Neural progenitor cell (in vitro differentiated cells): ENCODE measurements at regions not wholly inside any gene's neighbourhood (a gene's known extent, or its start where the extent isn't known, plus 50 kb on each side); places are given as distances from the start of the nearest gene placed in this dataset.

Experiments used
- DNase-seq: peaks from one replicate; pipeline ENCODE4 v3.0.0-alpha.2; 2016; ENCODE audit warnings: low spot score
- H2AFZ ChIP-seq: fragments of 200-600 bp; sonication (generic); replicated peaks from 2 replicates; pipeline ENCODE4 v1.6.1; 2016; ENCODE audit warnings: antibody characterized with exemption
- H3F3A ChIP-seq: fragments of 200-600 bp; sonication (generic); 2 replicates; pipeline ENCODE4 v1.6.1; 2016; ENCODE audit warnings: antibody characterized with exemption, low read depth
- H3K27ac ChIP-seq: fragments of 200-600 bp; sonication (generic); 2 replicates; pipeline ENCODE4 v1.5.1; 2016; ENCODE audit warnings: mild to moderate bottlenecking
- H3K27me3 ChIP-seq: fragments of 200-600 bp; sonication (generic); 2 replicates; pipeline ENCODE4 v1.6.1; 2016; ENCODE audit warnings: mild to moderate bottlenecking, moderate library complexity
- H3K36me3 ChIP-seq: fragments of 200-600 bp; sonication (generic); 2 replicates; pipeline ENCODE4 v1.5.1; 2016
- H3K4me1 ChIP-seq: fragments of 200-600 bp; sonication (generic); 2 replicates; pipeline ENCODE4 v1.6.1; 2016; ENCODE audit warnings: mixed run types
- H3K4me2 ChIP-seq: fragments of 200-600 bp; sonication (generic); 2 replicates; pipeline ENCODE4 v1.6.1; 2016
- H3K4me3 ChIP-seq: fragments of 200-600 bp; sonication (generic); 2 replicates; pipeline ENCODE4 v1.5.1; 2016
- H3K79me2 ChIP-seq: fragments of 200-600 bp; sonication (generic); 2 replicates; pipeline ENCODE4 v1.6.1; 2016; ENCODE audit warnings: low read depth
- H3K9ac ChIP-seq: fragments of 200-600 bp; sonication (generic); 2 replicates; pipeline ENCODE4 v1.6.1; 2016
- H3K9me3 ChIP-seq: fragments of 200-600 bp; sonication (generic); 2 replicates; pipeline ENCODE4 v1.5.1; 2016; ENCODE audit warnings: low read depth
- H4K20me1 ChIP-seq: fragments of 200-600 bp; sonication (generic); 2 replicates; pipeline ENCODE4 v1.6.1; 2016; ENCODE audit warnings: low read depth
- H3K27ac Mint-ChIP-seq: 3 replicates; pipeline ENCODE4 v1.8.0; 2021; ENCODE audit warnings: mixed read lengths
- H3K27me3 Mint-ChIP-seq: 2 replicates; pipeline ENCODE4 v1.8.0; 2022; ENCODE audit warnings: low read depth, mild to moderate bottlenecking, inconsistent platforms, moderate library complexity, mixed read lengths; ENCODE audit not compliant: insufficient read depth
- H3K36me3 Mint-ChIP-seq: 3 replicates; pipeline ENCODE4 v1.8.0; 2021; ENCODE audit warnings: mixed read lengths
- H3K4me1 Mint-ChIP-seq: 3 replicates; pipeline ENCODE4 v1.8.0; 2021; ENCODE audit warnings: mixed read lengths
- H3K4me3 Mint-ChIP-seq: 3 replicates; pipeline ENCODE4 v1.8.0; 2021; ENCODE audit warnings: mild to moderate bottlenecking, moderate library complexity, mixed read lengths
- H3K9me3 Mint-ChIP-seq: 3 replicates; pipeline ENCODE4 v1.8.0; 2020; ENCODE audit warnings: mixed read lengths
- EZH2 ChIP-seq: fragments of 200-600 bp; sonication (generic); IDR thresholded peaks from 2 replicates; pipeline ENCODE4 v1.6.1; 2017; ENCODE audit warnings: antibody characterized with exemption, mild to moderate bottlenecking, moderate library complexity
- EZH2phosphoT487 ChIP-seq: fragments of 200-600 bp; sonication (generic); IDR thresholded peaks from 2 replicates; pipeline ENCODE4 v1.6.1; 2017; ENCODE audit warnings: antibody characterized with exemption
- TF ChIP-seq, protein P1 (sequence below): fragments of 200-600 bp; sonication (generic); IDR thresholded peaks from 2 replicates; pipeline ENCODE4 v1.5.1; 2017; ENCODE audit warnings: antibody characterized with exemption, mild to moderate bottlenecking

DNA sequence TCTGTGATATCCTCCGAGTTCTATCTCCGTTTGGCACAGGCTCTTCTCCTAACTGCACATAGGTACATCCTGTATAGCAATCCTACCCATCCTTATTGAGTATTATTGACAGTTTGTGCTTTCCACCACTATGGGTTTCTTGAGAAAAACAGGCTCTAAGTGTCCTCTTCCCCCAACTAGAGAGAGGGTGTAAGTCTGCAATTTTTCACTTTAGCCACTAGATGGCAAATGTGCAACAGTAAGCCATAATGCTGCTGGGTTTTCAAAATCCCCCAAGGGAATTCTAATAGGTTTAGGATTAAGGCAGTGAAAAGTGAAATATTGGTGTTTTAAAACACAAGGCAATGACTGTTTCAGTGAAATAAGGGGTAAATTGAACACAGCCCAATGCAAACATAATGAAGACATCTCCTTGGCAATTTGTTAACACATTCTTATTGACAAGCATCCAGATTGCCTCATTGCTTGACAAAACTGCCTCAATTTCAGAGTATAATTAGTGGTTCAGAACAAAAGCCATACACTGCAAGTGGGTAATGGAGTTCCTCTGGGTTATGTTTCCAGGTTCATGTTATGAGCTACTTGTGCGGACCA is 239.0 kb upstream of the HTR2C start:
- H3K4me3 Mint-ChIP-seq = no peak overlapping the region
- H3K36me3 ChIP-seq = no peaks in the 10 kb centered on the region

DNA sequence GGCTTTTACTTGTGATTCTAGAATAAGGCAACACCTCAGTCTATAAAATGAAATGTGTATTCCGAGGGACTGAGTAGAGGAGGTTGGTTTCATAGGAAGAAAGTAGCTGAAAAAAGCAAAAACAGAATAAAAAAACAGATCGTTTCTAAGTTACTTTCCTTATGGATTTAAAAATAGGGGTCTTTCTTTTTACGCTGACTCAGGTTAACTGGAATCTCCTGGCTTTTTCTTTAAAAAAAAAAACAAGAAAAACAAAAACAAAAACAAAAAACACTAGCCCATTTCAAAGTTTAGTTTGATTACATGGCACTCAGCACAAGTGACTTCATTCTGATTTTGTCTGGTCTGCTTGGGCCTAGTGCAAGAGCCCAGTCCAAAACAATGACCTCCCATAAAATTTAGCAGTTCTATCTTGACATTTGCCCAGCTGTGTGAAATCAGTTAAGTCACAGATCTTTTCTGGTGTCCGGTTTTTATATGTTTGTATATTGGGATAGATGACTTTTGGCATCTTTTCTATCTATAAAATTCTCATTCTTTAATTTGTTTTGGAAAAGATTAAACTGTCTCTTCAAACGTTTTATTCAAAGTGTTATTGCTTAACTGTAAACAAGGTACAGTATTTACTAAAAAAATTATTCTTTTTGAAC is 222.7 kb upstream of the HTR2C start:
- H3K9me3 Mint-ChIP-seq = no peaks in the 10 kb centered on the region
- Histone ChIP-seq H2AFZ (no peak overlapping the region), H3K9ac (no peak overlapping the region), H3F3A (no peaks in the 10 kb centered on the region), H3K4me3 (no peak overlapping the region), H3K79me2 (no peaks in the 10 kb centered on the region), H3K27me3 (no peaks in the 10 kb centered on the region), H3K4me1 (no peaks in the 10 kb centered on the region), H3K36me3 (no peaks in the 10 kb centered on the region), H3K27ac (no peak overlapping the region), H3K9me3 (no peaks in the 10 kb centered on the region), H4K20me1 (no peaks in the 10 kb centered on the region), H3K4me2 (no peak overlapping the region)
- H3K4me3 Mint-ChIP-seq = no peak overlapping the region
- no peak for DNase-seq
- no peaks in the 10 kb centered on the region for H3K36me3 Mint-ChIP-seq
- H3K4me1 Mint-ChIP-seq = no peaks in the 10 kb centered on the region
- H3K27me3 Mint-ChIP-seq = no peaks in the 10 kb centered on the region
- no peak for TF ChIP-seq EZH2phosphoT487
- TF ChIP-seq, protein P1, sequence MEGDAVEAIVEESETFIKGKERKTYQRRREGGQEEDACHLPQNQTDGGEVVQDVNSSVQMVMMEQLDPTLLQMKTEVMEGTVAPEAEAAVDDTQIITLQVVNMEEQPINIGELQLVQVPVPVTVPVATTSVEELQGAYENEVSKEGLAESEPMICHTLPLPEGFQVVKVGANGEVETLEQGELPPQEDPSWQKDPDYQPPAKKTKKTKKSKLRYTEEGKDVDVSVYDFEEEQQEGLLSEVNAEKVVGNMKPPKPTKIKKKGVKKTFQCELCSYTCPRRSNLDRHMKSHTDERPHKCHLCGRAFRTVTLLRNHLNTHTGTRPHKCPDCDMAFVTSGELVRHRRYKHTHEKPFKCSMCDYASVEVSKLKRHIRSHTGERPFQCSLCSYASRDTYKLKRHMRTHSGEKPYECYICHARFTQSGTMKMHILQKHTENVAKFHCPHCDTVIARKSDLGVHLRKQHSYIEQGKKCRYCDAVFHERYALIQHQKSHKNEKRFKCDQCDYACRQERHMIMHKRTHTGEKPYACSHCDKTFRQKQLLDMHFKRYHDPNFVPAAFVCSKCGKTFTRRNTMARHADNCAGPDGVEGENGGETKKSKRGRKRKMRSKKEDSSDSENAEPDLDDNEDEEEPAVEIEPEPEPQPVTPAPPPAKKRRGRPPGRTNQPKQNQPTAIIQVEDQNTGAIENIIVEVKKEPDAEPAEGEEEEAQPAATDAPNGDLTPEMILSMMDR = no peak
- no peak for TF ChIP-seq EZH2
- H3K27ac Mint-ChIP-seq = no peak overlapping the region

More for the DNA sequence above, 239.0 kb upstream of the HTR2C start:
- DNase-seq = peak; percentile 77
- Histone ChIP-seq H3F3A (no peaks in the 10 kb centered on the region), H3K9ac (no peak overlapping the region), H3K27ac (no peak overlapping the region), H3K79me2 (no peaks in the 10 kb centered on the region), H3K4me3 (no peak overlapping the region), H4K20me1 (no peaks in the 10 kb centered on the region), H3K4me2 (no peak overlapping the region), H2AFZ (peak overlapping the region; percentile 81), H3K4me1 (peaks cover 11% of the 10 kb centered on the region), H3K27me3 (no peaks in the 10 kb centered on the region), H3K9me3 (no peaks in the 10 kb centered on the region)
- Mint-ChIP-seq H3K4me1 (no peaks in the 10 kb centered on the region), H3K36me3 (no peaks in the 10 kb centered on the region), H3K9me3 (no peaks in the 10 kb centered on the region), H3K27ac (no peak overlapping the region), H3K27me3 (no peaks in the 10 kb centered on the region)
- TF ChIP-seq, protein P1 = peak; percentile 90
- TF ChIP-seq EZH2phosphoT487 = no peak

DNA sequence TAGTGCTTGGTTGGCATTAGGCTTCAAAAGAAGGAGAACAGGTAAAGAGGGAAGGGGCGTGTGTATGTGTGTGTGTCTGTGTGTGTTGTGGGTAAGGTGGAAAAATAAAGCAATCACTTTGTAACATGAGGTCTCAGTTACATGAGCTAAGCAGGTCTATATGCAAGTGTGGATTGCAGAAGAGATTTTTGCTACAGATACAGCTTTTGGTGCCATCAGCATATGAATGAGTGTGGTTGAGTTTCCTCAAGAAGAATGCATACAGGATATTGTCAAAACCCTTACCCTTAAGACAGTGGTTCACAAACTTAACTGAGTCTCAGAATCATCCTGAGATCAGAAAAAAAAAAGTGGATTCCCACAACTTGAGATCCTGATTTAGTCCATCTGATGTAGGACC is 220.5 kb upstream of the HTR2C start:
- Histone ChIP-seq H3K27ac (no peak overlapping the region), H3K4me2 (no peak overlapping the region), H3F3A (no peaks in the 10 kb centered on the region), H3K27me3 (no peaks in the 10 kb centered on the region), H3K4me3 (no peak overlapping the region), H3K9ac (no peak overlapping the region), H3K4me1 (no peaks in the 10 kb centered on the region), H3K9me3 (no peaks in the 10 kb centered on the region), H2AFZ (no peak overlapping the region), H3K36me3 (no peaks in the 10 kb centered on the region), H4K20me1 (no peaks in the 10 kb centered on the region), H3K79me2 (no peaks in the 10 kb centered on the region)
- Mint-ChIP-seq H3K4me3 (no peak overlapping the region), H3K36me3 (no peaks in the 10 kb centered on the region), H3K4me1 (no peaks in the 10 kb centered on the region), H3K9me3 (no peaks in the 10 kb centered on the region), H3K27ac (no peak overlapping the region), H3K27me3 (no peaks in the 10 kb centered on the region)
- no peak for DNase-seq
- no peak for TF ChIP-seq EZH2phosphoT487
- TF ChIP-seq, protein P1 = no peak
- no peak for TF ChIP-seq EZH2
